ENCODE measurements at regions not wholly inside any gene's neighbourhood (a gene's known extent, or its start where the extent isn't known, plus 50 kb on each side); places are given as distances from the start of the nearest gene placed in this dataset.
A peak's percentile ranks its signal among the peaks of the same experiment; 100 is the strongest.
"Not testable (repeated sequence)": the region's sequence is repeated elsewhere in the genome, so short reads cannot be mapped to it uniquely, and the experiment has no call there.

- BruUV-seq (replicated peaks); dilution Hi-C loops (cut with MboI; ENCODE audit: extremely low pct_ligation_motif_present, low sequenced_read_pairs): not testable (repeated sequence)
These were observed 69.1 kb downstream of the SPDYE17 start for GRCh38 chr7:76963061-76963460.

GRCh38 chr7:76960400-76960986, 71.7 kb downstream of the SPDYE17 start:
- H3K79me2 ChIP-seq (ENCODE audit: control insufficient read depth, insufficient read depth, low read length); H3K4me3 ChIP-seq (replicated peaks in 1 of 3; ENCODE audit: insufficient read depth in 1 of 3, low read depth in 1 of 3, low read length in 3 of 3); H3K4me1 ChIP-seq (ENCODE audit: control insufficient read depth, extremely low read depth, insufficient read depth, low read length); H3K9ac ChIP-seq (replicated peaks; ENCODE audit: extremely low read depth, insufficient read depth, low read length); H3K9me1 ChIP-seq (replicated peaks; ENCODE audit: control insufficient read depth, extremely low read depth, insufficient read depth, low read length); H3K27ac ChIP-seq (ENCODE audit: insufficient read depth, low read depth, low read length); dilution Hi-C loops (cut with MboI; ENCODE audit: extremely low pct_ligation_motif_present, low sequenced_read_pairs); H3K27me3 ChIP-seq (ENCODE audit: control insufficient read depth in 2 of 2, insufficient read depth in 2 of 2, low read length in 2 of 2); H3K9me3 ChIP-seq (replicated peaks; ENCODE audit: control insufficient read depth, insufficient read depth, low read length); POLR2A ChIA-PET; H3K4me2 ChIP-seq (ENCODE audit: insufficient read depth, low read length); BruUV-seq (replicated peaks); DNase-seq (ENCODE audit: low read depth, low spot score); H2AFZ ChIP-seq (ENCODE audit: low read depth, low read length); H3K36me3 ChIP-seq (ENCODE audit: control insufficient read depth in 2 of 2, extremely low read depth in 1 of 2, insufficient read depth in 2 of 2, low read length in 2 of 2); H4K20me1 ChIP-seq (replicated peaks; ENCODE audit: control insufficient read depth, extremely low read depth, insufficient read depth, low read length); intact Hi-C loops (cut with micrococcal nuclease); CTCF ChIA-PET: not testable (repeated sequence)
- peak; percentile 88 for FAIRE-seq

More at GRCh38 chr7:76963061-76963460, 69.1 kb downstream of the SPDYE17 start:
- H3K4me1 ChIP-seq (ENCODE audit: control insufficient read depth, extremely low read depth, insufficient read depth, low read length); H3K79me2 ChIP-seq (ENCODE audit: control insufficient read depth, insufficient read depth, low read length); POLR2A ChIA-PET; FAIRE-seq; H3K27me3 ChIP-seq (ENCODE audit: control insufficient read depth in 2 of 2, insufficient read depth in 2 of 2, low read length in 2 of 2); H2AFZ ChIP-seq (ENCODE audit: low read depth, low read length); CTCF ChIA-PET; H3K9me1 ChIP-seq (replicated peaks; ENCODE audit: control insufficient read depth, extremely low read depth, insufficient read depth, low read length); DNase-seq (ENCODE audit: low read depth, low spot score); H4K20me1 ChIP-seq (replicated peaks; ENCODE audit: control insufficient read depth, extremely low read depth, insufficient read depth, low read length); H3K36me3 ChIP-seq (ENCODE audit: control insufficient read depth in 2 of 2, extremely low read depth in 1 of 2, insufficient read depth in 2 of 2, low read length in 2 of 2); H3K9me3 ChIP-seq (replicated peaks; ENCODE audit: control insufficient read depth, insufficient read depth, low read length); H3K4me2 ChIP-seq (ENCODE audit: insufficient read depth, low read length); intact Hi-C loops (cut with micrococcal nuclease); H3K4me3 ChIP-seq (replicated peaks in 1 of 3; ENCODE audit: insufficient read depth in 1 of 3, low read depth in 1 of 3, low read length in 3 of 3); H3K9ac ChIP-seq (replicated peaks; ENCODE audit: extremely low read depth, insufficient read depth, low read length); H3K27ac ChIP-seq (ENCODE audit: insufficient read depth, low read depth, low read length): not testable (repeated sequence)

GRCh38 chr7:76959573-76960399, 72.4 kb downstream of the SPDYE17 start:
- POLR2A ChIA-PET; BruUV-seq (replicated peaks); H3K9me1 ChIP-seq (replicated peaks; ENCODE audit: control insufficient read depth, extremely low read depth, insufficient read depth, low read length); DNase-seq (ENCODE audit: low read depth, low spot score); H3K27ac ChIP-seq (ENCODE audit: insufficient read depth, low read depth, low read length); CTCF ChIA-PET; H3K79me2 ChIP-seq (ENCODE audit: control insufficient read depth, insufficient read depth, low read length); H3K27me3 ChIP-seq (ENCODE audit: control insufficient read depth in 2 of 2, insufficient read depth in 2 of 2, low read length in 2 of 2); H3K4me3 ChIP-seq (replicated peaks in 1 of 3; ENCODE audit: insufficient read depth in 1 of 3, low read depth in 1 of 3, low read length in 3 of 3); dilution Hi-C loops (cut with MboI; ENCODE audit: extremely low pct_ligation_motif_present, low sequenced_read_pairs); H4K20me1 ChIP-seq (replicated peaks; ENCODE audit: control insufficient read depth, extremely low read depth, insufficient read depth, low read length); intact Hi-C loops (cut with micrococcal nuclease); H3K9ac ChIP-seq (replicated peaks; ENCODE audit: extremely low read depth, insufficient read depth, low read length); H3K36me3 ChIP-seq (ENCODE audit: control insufficient read depth in 2 of 2, extremely low read depth in 1 of 2, insufficient read depth in 2 of 2, low read length in 2 of 2); H3K4me2 ChIP-seq (ENCODE audit: insufficient read depth, low read length); H3K9me3 ChIP-seq (replicated peaks; ENCODE audit: control insufficient read depth, insufficient read depth, low read length); H2AFZ ChIP-seq (ENCODE audit: low read depth, low read length); H3K4me1 ChIP-seq (ENCODE audit: control insufficient read depth, extremely low read depth, insufficient read depth, low read length): not testable (repeated sequence)
- peak; percentile 85 for FAIRE-seq

GRCh38 chr7:76956531-76956930, 75.6 kb downstream of the SPDYE17 start:
- H3K36me3 ChIP-seq (ENCODE audit: control insufficient read depth in 2 of 2, extremely low read depth in 1 of 2, insufficient read depth in 2 of 2, low read length in 2 of 2); H3K4me3 ChIP-seq (replicated peaks in 1 of 3; ENCODE audit: insufficient read depth in 1 of 3, low read depth in 1 of 3, low read length in 3 of 3); H3K4me1 ChIP-seq (ENCODE audit: control insufficient read depth, extremely low read depth, insufficient read depth, low read length); POLR2A ChIA-PET; dilution Hi-C loops (cut with MboI; ENCODE audit: extremely low pct_ligation_motif_present, low sequenced_read_pairs); FAIRE-seq; H3K9me1 ChIP-seq (replicated peaks; ENCODE audit: control insufficient read depth, extremely low read depth, insufficient read depth, low read length); BruUV-seq (replicated peaks); H3K9me3 ChIP-seq (replicated peaks; ENCODE audit: control insufficient read depth, insufficient read depth, low read length); DNase-seq (ENCODE audit: low read depth, low spot score); H2AFZ ChIP-seq (ENCODE audit: low read depth, low read length); H4K20me1 ChIP-seq (replicated peaks; ENCODE audit: control insufficient read depth, extremely low read depth, insufficient read depth, low read length); H3K4me2 ChIP-seq (ENCODE audit: insufficient read depth, low read length); H3K79me2 ChIP-seq (ENCODE audit: control insufficient read depth, insufficient read depth, low read length); H3K27me3 ChIP-seq (ENCODE audit: control insufficient read depth in 2 of 2, insufficient read depth in 2 of 2, low read length in 2 of 2); CTCF ChIA-PET; H3K27ac ChIP-seq (ENCODE audit: insufficient read depth, low read depth, low read length); intact Hi-C loops (cut with micrococcal nuclease); H3K9ac ChIP-seq (replicated peaks; ENCODE audit: extremely low read depth, insufficient read depth, low read length): not testable (repeated sequence)

All from endothelial cell of umbilical vein (primary cell).